Neural cell (in vitro differentiated cells): ENCODE measurements at regions not wholly inside any gene's neighbourhood (a gene's known extent, or its start where the extent isn't known, plus 50 kb on each side); places are given as distances from the start of the nearest gene placed in this dataset.
"Not testable (repeated sequence)": the region's sequence is repeated elsewhere in the genome, so short reads cannot be mapped to it uniquely, and the experiment has no call there.

Experiments
- H2AFZ ChIP-seq: fragments of 200-600, 300-800 bp; sonication (generic), shearing (Covaris generic); 2 replicates; pipeline ENCODE4 v1.6.0; 2014; ENCODE audit warnings: low read depth, mild to moderate bottlenecking, antibody characterized with exemption, low read length, moderate library complexity
- H3F3A ChIP-seq: fragments of 200-600 bp; shearing (Covaris generic); 2 replicates; pipeline ENCODE4 v1.6.1; 2016; ENCODE audit warnings: mild to moderate bottlenecking, moderate library complexity, mixed read lengths, antibody characterized with exemption, low read length; ENCODE audit not compliant: insufficient read depth, poor library complexity, severe bottlenecking
- H3K27ac ChIP-seq: fragments of 200-600, 300-800 bp; sonication (generic), shearing (Covaris generic); 2 replicates; pipeline ENCODE4 v1.5.1; 2014; ENCODE audit warnings: mild to moderate bottlenecking, low read length, moderate library complexity
- H3K27me3 ChIP-seq: fragments of 300-800, 200-600 bp; sonication (generic), shearing (Covaris generic); 2 replicates; pipeline ENCODE4 v1.6.0; 2014; ENCODE audit warnings: mild to moderate bottlenecking, low read depth, low read length, moderate library complexity; ENCODE audit not compliant: insufficient read depth
- H3K36me3 ChIP-seq: fragments of 300-800, 200-600 bp; sonication (generic), shearing (Covaris generic); 2 replicates; pipeline ENCODE4 v1.5.1; 2014; ENCODE audit warnings: mild to moderate bottlenecking, antibody characterized with exemption, low read length, moderate library complexity; ENCODE audit not compliant: insufficient read depth
- H3K4me2 ChIP-seq: fragments of 300-800, 200-600 bp; sonication (generic), shearing (Covaris generic); 2 replicates; pipeline ENCODE4 v1.6.0; 2014; ENCODE audit warnings: mild to moderate bottlenecking, low read length
- H3K4me3 ChIP-seq: fragments of 300-800, 200-600 bp; sonication (generic), shearing (Covaris generic); 2 replicates; pipeline ENCODE4 v1.5.1; 2014; ENCODE audit warnings: mild to moderate bottlenecking, low read length, moderate library complexity
- H3K79me2 ChIP-seq: fragments of 200-600 bp; shearing (Covaris generic); replicated peaks from 2 replicates; pipeline ENCODE4 v1.6.0; 2014; ENCODE audit warnings: mild to moderate bottlenecking, low read length, moderate library complexity; ENCODE audit not compliant: insufficient read depth
- H3K9ac ChIP-seq: fragments of 300-800, 200-600 bp; sonication (generic), shearing (Covaris generic); 2 replicates; pipeline ENCODE4 v1.6.1; 2016; ENCODE audit warnings: mild to moderate bottlenecking, low read length, mixed read lengths
- H3K9me2 ChIP-seq: fragments of 200-600 bp; shearing (Covaris generic); 2 replicates; pipeline ENCODE4 v1.6.1; 2016; ENCODE audit warnings: mild to moderate bottlenecking, low read length, mixed read lengths; ENCODE audit not compliant: insufficient read depth
- H3K9me3 ChIP-seq: fragments of 200-600, 300-800 bp; sonication (generic), shearing (Covaris generic); 2 replicates; pipeline ENCODE4 v1.6.1; 2016; ENCODE audit warnings: mild to moderate bottlenecking, mixed run types, low read length, moderate library complexity, mixed read lengths
- H4K20me1 ChIP-seq: fragments of 200-600 bp; shearing (Covaris generic); 2 replicates; pipeline ENCODE4 v1.6.1; 2016; ENCODE audit warnings: mild to moderate bottlenecking, mixed run types; ENCODE audit not compliant: insufficient read depth
- EP300 ChIP-seq: fragments of 450-650 bp; conservative IDR thresholded peaks from 2 replicates; pipeline ENCODE4 v1.6.1; 2014; ENCODE audit warnings: antibody characterized with exemption, mild to moderate bottlenecking, moderate library complexity; ENCODE audit not compliant: poor library complexity, severe bottlenecking
- EZH2 ChIP-seq: fragments of 200-600, 300-800 bp; shearing (Covaris generic), sonication (generic); IDR thresholded peaks from 2 replicates; pipeline ENCODE4 v1.6.1; 2014; ENCODE audit warnings: antibody characterized with exemption, low read length, borderline replicate concordance, mild to moderate bottlenecking; ENCODE audit not compliant: insufficient read depth, poor library complexity, severe bottlenecking
- MXI1 ChIP-seq: fragments of 450-650 bp; conservative IDR thresholded peaks from 2 replicates; pipeline ENCODE4 v1.6.1; 2014; ENCODE audit warnings: antibody characterized with exemption, mild to moderate bottlenecking; ENCODE audit not compliant: poor library complexity, severe bottlenecking
- POLR2AphosphoS5 ChIP-seq: IDR thresholded peaks from 2 replicates; pipeline ENCODE4 v1.6.1; 2012
- RAD21 ChIP-seq: fragments of 450-650 bp; conservative IDR thresholded peaks from 2 replicates; pipeline ENCODE4 v1.6.1; 2014; ENCODE audit warnings: antibody characterized with exemption, mild to moderate bottlenecking, moderate library complexity
- REST ChIP-seq: IDR thresholded peaks from 2 replicates; pipeline ENCODE4 v1.6.1; 2012; ENCODE audit warnings: borderline replicate concordance
- SMC3 ChIP-seq: fragments of 450-650 bp; conservative IDR thresholded peaks from 2 replicates; pipeline ENCODE4 v1.6.1; 2014; ENCODE audit warnings: antibody characterized with exemption, mild to moderate bottlenecking, moderate library complexity; ENCODE audit not compliant: poor library complexity
- TAF1 ChIP-seq: IDR thresholded peaks from 2 replicates; pipeline ENCODE4 v1.6.1; 2012; ENCODE audit warnings: low read depth
- TF ChIP-seq, protein P1 (sequence below): fragments of 450-650 bp; IDR thresholded peaks from 2 replicates; pipeline ENCODE4 v1.5.1; 2014; ENCODE audit warnings: antibody characterized with exemption, mild to moderate bottlenecking, moderate library complexity; ENCODE audit not compliant: poor library complexity, severe bottlenecking

- H3K79me2 ChIP-seq = no peaks in the 10 kb centered on the region
- TF ChIP-seq, protein P1, sequence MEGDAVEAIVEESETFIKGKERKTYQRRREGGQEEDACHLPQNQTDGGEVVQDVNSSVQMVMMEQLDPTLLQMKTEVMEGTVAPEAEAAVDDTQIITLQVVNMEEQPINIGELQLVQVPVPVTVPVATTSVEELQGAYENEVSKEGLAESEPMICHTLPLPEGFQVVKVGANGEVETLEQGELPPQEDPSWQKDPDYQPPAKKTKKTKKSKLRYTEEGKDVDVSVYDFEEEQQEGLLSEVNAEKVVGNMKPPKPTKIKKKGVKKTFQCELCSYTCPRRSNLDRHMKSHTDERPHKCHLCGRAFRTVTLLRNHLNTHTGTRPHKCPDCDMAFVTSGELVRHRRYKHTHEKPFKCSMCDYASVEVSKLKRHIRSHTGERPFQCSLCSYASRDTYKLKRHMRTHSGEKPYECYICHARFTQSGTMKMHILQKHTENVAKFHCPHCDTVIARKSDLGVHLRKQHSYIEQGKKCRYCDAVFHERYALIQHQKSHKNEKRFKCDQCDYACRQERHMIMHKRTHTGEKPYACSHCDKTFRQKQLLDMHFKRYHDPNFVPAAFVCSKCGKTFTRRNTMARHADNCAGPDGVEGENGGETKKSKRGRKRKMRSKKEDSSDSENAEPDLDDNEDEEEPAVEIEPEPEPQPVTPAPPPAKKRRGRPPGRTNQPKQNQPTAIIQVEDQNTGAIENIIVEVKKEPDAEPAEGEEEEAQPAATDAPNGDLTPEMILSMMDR = no peak
- TF ChIP-seq EZH2 (no peak), REST (no peak), TAF1 (no peak)
- no peak overlapping the region for H3K27ac ChIP-seq
- H4K20me1 ChIP-seq = no peaks in the 10 kb centered on the region
- H3K4me2 ChIP-seq = no peak overlapping the region
- H3F3A ChIP-seq = no peaks in the 10 kb centered on the region
- H3K4me3 ChIP-seq = no peak overlapping the region
- no peak overlapping the region for H3K9ac ChIP-seq
- no peaks in the 10 kb centered on the region for H3K9me3 ChIP-seq
- no peaks in the 10 kb centered on the region for H3K9me2 ChIP-seq
- H3K36me3 ChIP-seq = no peaks in the 10 kb centered on the region
- H3K27me3 ChIP-seq = no peaks in the 10 kb centered on the region
- H2AFZ ChIP-seq = no peak overlapping the region
Measured at GRCh38 chrX:139475432-139475831, 55.1 kb upstream of the F9 start.

GRCh38 chrX:139461945-139462344 lies 68.6 kb upstream of the F9 start:
- not testable (repeated sequence) for H3K79me2 ChIP-seq, H2AFZ ChIP-seq, H3K9me3 ChIP-seq, H3K4me3 ChIP-seq, H3K4me2 ChIP-seq, H3K36me3 ChIP-seq, H3F3A ChIP-seq, H3K27me3 ChIP-seq, H3K9ac ChIP-seq, H3K9me2 ChIP-seq, H3K27ac ChIP-seq, H4K20me1 ChIP-seq

DNA sequence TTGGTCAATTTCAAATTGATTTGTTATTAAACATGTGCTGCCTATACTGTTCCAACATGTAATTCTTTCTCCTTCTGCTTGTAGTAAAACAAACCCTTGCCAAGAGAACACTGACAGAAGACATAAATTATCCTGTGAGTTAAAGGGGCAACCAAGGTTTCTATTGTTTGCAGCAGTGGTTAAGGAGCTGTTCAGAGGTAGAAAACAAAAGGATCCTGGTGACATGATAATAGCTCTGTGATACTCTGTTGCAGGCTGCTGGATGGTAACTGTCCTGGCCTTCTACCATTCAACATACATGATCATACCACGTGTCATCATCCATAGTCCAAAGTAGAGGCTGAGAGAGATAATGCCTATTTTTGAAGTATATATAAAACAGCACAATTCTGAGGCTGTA lies 75.8 kb upstream of the F9 start:
- Histone ChIP-seq H3K4me3 (no peak overlapping the region), H3K36me3 (no peaks in the 10 kb centered on the region), H3F3A (no peaks in the 10 kb centered on the region), H3K79me2 (no peaks in the 10 kb centered on the region), H3K9me3 (no peaks in the 10 kb centered on the region), H2AFZ (no peak overlapping the region), H3K9me2 (no peaks in the 10 kb centered on the region), H3K9ac (no peak overlapping the region), H3K4me2 (no peak overlapping the region), H3K27ac (no peak overlapping the region), H4K20me1 (no peaks in the 10 kb centered on the region), H3K27me3 (no peaks in the 10 kb centered on the region)
- TF ChIP-seq MXI1 (no peak), EP300 (no peak), RAD21 (no peak), SMC3 (no peak), POLR2AphosphoS5 (no peak), REST (no peak), EZH2 (no peak)
